WTC11 (cell line): ENCODE measurements at regions not wholly inside any gene's neighbourhood (a gene's known extent, or its start where the extent isn't known, plus 50 kb on each side); places are given as distances from the start of the nearest gene placed in this dataset.

Experiments
- ATF1 ChIP-seq: sonication (generic); formaldehyde crosslinking; IDR thresholded peaks from 2 replicates; pipeline ENCODE4 v1.8.1; 2023; ENCODE audit warnings: mild to moderate bottlenecking, moderate library complexity, missing genetic modification reagents
- ESRRA ChIP-seq: sonication (generic); formaldehyde crosslinking; IDR thresholded peaks from 2 replicates; pipeline ENCODE4 v1.8.1; 2022; ENCODE audit warnings: mild to moderate bottlenecking, missing genetic modification reagents, borderline replicate concordance
- FOXK1 ChIP-seq: sonication (generic); formaldehyde crosslinking; IDR thresholded peaks from 2 replicates; pipeline ENCODE4 v1.8.0; 2022; ENCODE audit warnings: mild to moderate bottlenecking, moderate library complexity, missing genetic modification reagents
- MAX ChIP-seq: sonication (generic); formaldehyde crosslinking; IDR thresholded peaks from 2 replicates; pipeline ENCODE4 v1.8.0; 2022; ENCODE audit warnings: mild to moderate bottlenecking, missing genetic modification reagents
- ZNF219 ChIP-seq: sonication (generic); formaldehyde crosslinking; IDR thresholded peaks from 2 replicates; pipeline ENCODE4 v1.8.0; 2023; ENCODE audit warnings: missing genetic modification reagents, mild to moderate bottlenecking, borderline replicate concordance
- ZNF232 ChIP-seq: sonication (generic); formaldehyde crosslinking; IDR thresholded peaks from 2 replicates; pipeline ENCODE4 v1.8.0; 2022; ENCODE audit warnings: mild to moderate bottlenecking, missing genetic modification reagents
- ZNF396 ChIP-seq: fragments of 250-450 bp; sonication (Bioruptor Pico); IDR thresholded peaks from 2 replicates; pipeline ENCODE4 v1.8.0; 2021; ENCODE audit warnings: mild to moderate bottlenecking, moderate library complexity, borderline replicate concordance
- ZNF671 ChIP-seq: fragments of 250-450 bp; sonication (Bioruptor Pico); IDR thresholded peaks from 2 replicates; pipeline ENCODE4 v1.8.0; 2021; ENCODE audit warnings: mild to moderate bottlenecking
- TF ChIP-seq, protein P1 (sequence below): fragments of 200-600 bp; IDR thresholded peaks from 2 replicates; pipeline ENCODE4 v1.8.0; 2022; ENCODE audit warnings: antibody characterized with exemption
- TF ChIP-seq, protein P2 (sequence below): sonication (generic); formaldehyde crosslinking; IDR thresholded peaks from 2 replicates; pipeline ENCODE4 v1.8.1; 2023; ENCODE audit warnings: mild to moderate bottlenecking, missing genetic modification reagents, moderate library complexity

DNA sequence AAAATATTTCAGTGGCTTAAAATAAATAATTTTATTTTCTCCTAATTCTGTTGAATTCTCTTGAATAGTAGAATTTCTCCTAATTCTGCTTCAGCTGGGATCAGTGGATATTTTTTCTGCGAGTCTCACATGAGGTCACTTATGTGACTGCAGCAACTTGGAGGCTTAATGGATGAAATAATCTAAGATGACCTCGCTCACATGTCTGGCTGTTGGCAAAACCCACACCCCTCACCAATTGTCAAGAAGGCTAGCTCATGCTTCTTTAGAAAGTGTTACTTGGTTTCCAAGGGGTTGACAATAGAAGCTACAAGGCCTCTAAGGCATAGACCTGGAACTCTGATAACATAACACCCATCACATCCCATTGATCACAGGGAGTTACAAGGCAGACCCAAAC, 156.9 kb upstream of the DPYD start:
- no peak for TF ChIP-seq MAX (CRISPR knock-in tag)
- TF ChIP-seq, protein P1, sequence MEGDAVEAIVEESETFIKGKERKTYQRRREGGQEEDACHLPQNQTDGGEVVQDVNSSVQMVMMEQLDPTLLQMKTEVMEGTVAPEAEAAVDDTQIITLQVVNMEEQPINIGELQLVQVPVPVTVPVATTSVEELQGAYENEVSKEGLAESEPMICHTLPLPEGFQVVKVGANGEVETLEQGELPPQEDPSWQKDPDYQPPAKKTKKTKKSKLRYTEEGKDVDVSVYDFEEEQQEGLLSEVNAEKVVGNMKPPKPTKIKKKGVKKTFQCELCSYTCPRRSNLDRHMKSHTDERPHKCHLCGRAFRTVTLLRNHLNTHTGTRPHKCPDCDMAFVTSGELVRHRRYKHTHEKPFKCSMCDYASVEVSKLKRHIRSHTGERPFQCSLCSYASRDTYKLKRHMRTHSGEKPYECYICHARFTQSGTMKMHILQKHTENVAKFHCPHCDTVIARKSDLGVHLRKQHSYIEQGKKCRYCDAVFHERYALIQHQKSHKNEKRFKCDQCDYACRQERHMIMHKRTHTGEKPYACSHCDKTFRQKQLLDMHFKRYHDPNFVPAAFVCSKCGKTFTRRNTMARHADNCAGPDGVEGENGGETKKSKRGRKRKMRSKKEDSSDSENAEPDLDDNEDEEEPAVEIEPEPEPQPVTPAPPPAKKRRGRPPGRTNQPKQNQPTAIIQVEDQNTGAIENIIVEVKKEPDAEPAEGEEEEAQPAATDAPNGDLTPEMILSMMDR = no peak
- TF ChIP-seq ESRRA (CRISPR knock-in tag) = no peak
- TF ChIP-seq ATF1 (CRISPR knock-in tag) = no peak
- TF ChIP-seq, protein P2, sequence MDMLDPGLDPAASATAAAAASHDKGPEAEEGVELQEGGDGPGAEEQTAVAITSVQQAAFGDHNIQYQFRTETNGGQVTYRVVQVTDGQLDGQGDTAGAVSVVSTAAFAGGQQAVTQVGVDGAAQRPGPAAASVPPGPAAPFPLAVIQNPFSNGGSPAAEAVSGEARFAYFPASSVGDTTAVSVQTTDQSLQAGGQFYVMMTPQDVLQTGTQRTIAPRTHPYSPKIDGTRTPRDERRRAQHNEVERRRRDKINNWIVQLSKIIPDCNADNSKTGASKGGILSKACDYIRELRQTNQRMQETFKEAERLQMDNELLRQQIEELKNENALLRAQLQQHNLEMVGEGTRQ (CRISPR knock-in tag) = no peak
- TF ChIP-seq FOXK1 (CRISPR knock-in tag) = no peak
- TF ChIP-seq ZNF232 (CRISPR knock-in tag) = no peak
- no peak for TF ChIP-seq ZNF396 (CRISPR knock-in tag)
- no peak for TF ChIP-seq ZNF671 (CRISPR knock-in tag)
- no peak for TF ChIP-seq ZNF219 (CRISPR knock-in tag)
